GM12891 (cell line): ENCODE measurements at regions not wholly inside any gene's neighbourhood (a gene's known extent, or its start where the extent isn't known, plus 50 kb on each side); places are given as distances from the start of the nearest gene placed in this dataset.

Experiments
- PAX5 ChIP-seq: IDR thresholded peaks from 2 replicates; pipeline ENCODE4 v1.6.1; 2011; ENCODE audit warnings: low read length, moderate library complexity, mild to moderate bottlenecking; ENCODE audit not compliant: insufficient read depth, severe bottlenecking
- POLR2A ChIP-seq: IDR thresholded peaks from 2 replicates; pipeline ENCODE4 v1.6.1; 2011; ENCODE audit warnings: low read depth, low read length, control low read depth
- POLR2AphosphoS5 ChIP-seq: IDR thresholded peaks from 2 replicates; pipeline ENCODE4 v1.6.1; 2011; ENCODE audit warnings: low read depth, low read length, control low read depth
- SPI1 ChIP-seq: IDR thresholded peaks from 2 replicates; pipeline ENCODE4 v1.6.1; 2011; ENCODE audit warnings: low read depth, low read length, control low read depth
- TAF1 ChIP-seq: IDR thresholded peaks from 2 replicates; pipeline ENCODE4 v1.6.1; 2011; ENCODE audit warnings: low read depth, low read length, control low read depth

DNA sequence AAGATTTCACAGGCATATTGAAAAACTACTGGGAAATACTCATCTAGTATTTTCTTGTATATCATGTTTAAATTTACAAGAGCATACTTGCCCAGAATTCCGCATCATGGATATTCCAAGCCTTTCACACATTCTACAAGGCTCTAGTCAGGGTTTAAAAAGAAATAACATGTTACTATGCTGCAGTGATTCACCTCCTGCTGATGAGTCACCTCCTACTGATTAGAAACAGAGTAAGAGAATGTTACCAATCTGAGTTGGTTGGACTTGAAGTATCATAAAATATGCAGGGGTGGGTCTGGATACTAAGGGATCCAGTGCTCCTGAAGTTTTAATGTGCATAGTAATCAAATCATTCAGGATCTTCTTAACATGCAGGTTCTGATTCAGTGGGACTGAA is 192.0 kb upstream of the ANK2 start:
- TF ChIP-seq SPI1: no peak
- TF ChIP-seq POLR2A: no peak
- TF ChIP-seq POLR2AphosphoS5: no peak
- TF ChIP-seq TAF1: no peak
- TF ChIP-seq PAX5: no peak
